IMR-90 (cell line): ENCODE measurements at regions not wholly inside any gene's neighbourhood (a gene's known extent, or its start where the extent isn't known, plus 50 kb on each side); places are given as distances from the start of the nearest gene placed in this dataset.

Source experiments
- ATAC-seq: fragments of 200-7000 bp; cut with Tn5 transposase; 2 replicates; pipeline ENCODE4 v1.9.1; 2020; ENCODE audit warnings: low read depth, mild to moderate bottlenecking, moderate library complexity
- BruUV-seq: library from RNA; stranded (reverse); fragments of 400-500 nt; replicated peaks from 2 replicates; lab custom pipeline; 2021; lab: Mats Ljungman, UMichigan
- CTCF ChIA-PET: fragments of 300-600 bp; formaldehyde crosslinking; extraction: SDS; loops from one replicate; lab custom pipeline; 2021; ENCODE audit warnings: antibody characterized with exemption; lab: Yijun Ruan, JAX
- POLR2A ChIA-PET: fragments of 300-600 bp; sonication (Branson Sonifier 250); formaldehyde crosslinking; loops from one replicate; lab custom pipeline; 2022; ENCODE audit warnings: antibody characterized with exemption; ENCODE audit not compliant: unreplicated experiment; lab: Charles Lee
- DNase-seq: peaks from one replicate; pipeline ENCODE4 v3.0.0; 2013
- H2AFZ ChIP-seq: replicated peaks from 2 replicates; pipeline ENCODE3; 2013; ENCODE audit warnings: low read length, mild to moderate bottlenecking; ENCODE audit not compliant: poor library complexity
- H2AK5ac ChIP-seq: 2 replicates; pipeline ENCODE4 v1.6.1; 2013; ENCODE audit warnings: low read depth, low read length, inconsistent platforms
- H2AK9ac ChIP-seq: replicated peaks from 2 replicates; pipeline ENCODE3; 2013; ENCODE audit warnings: mild to moderate bottlenecking, low read depth, low read length, moderate library complexity; ENCODE audit not compliant: poor library complexity
- H2BK120ac ChIP-seq: 2 replicates; pipeline ENCODE4 v1.6.1; 2013; ENCODE audit warnings: low read depth, low read length, inconsistent platforms
- H2BK15ac ChIP-seq: 3 replicates; pipeline ENCODE4 v1.6.1; 2013; ENCODE audit warnings: low read depth, low read length, inconsistent platforms
- H2BK20ac ChIP-seq: 2 replicates; pipeline ENCODE4 v1.6.1; 2013; ENCODE audit warnings: low read depth, mild to moderate bottlenecking, inconsistent platforms, low read length, moderate library complexity
- H2BK5ac ChIP-seq: 2 replicates; pipeline ENCODE4 v1.6.1; 2013; ENCODE audit warnings: mild to moderate bottlenecking, low read depth, low read length, inconsistent platforms; ENCODE audit not compliant: poor library complexity, severe bottlenecking
- H3K14ac ChIP-seq: replicated peaks from 2 replicates; pipeline ENCODE4 v1.6.1; 2013; ENCODE audit warnings: low read depth, low read length, inconsistent platforms
- H3K18ac ChIP-seq: 2 replicates; pipeline ENCODE4 v1.6.1; 2013; ENCODE audit warnings: low read depth, low read length, control low read depth
- H3K23ac ChIP-seq: 2 replicates; pipeline ENCODE4 v1.6.1; 2013; ENCODE audit warnings: low read depth, low read length, inconsistent platforms
- H3K27ac ChIP-seq: 2 replicates; pipeline ENCODE4 v1.5.1; 2013; ENCODE audit warnings: mild to moderate bottlenecking, control low read depth, low read length; ENCODE audit not compliant: insufficient read depth
- H3K27me3 ChIP-seq: 2 replicates; pipeline ENCODE4 v1.6.1; 2013; ENCODE audit warnings: low read length; ENCODE audit not compliant: control insufficient read depth, insufficient read depth
- H3K36me3 ChIP-seq: 2 replicates; pipeline ENCODE4 v1.6.1; 2013; ENCODE audit warnings: low read length, mixed read lengths; ENCODE audit not compliant: control insufficient read depth, insufficient read depth
- H3K4ac ChIP-seq: 2 replicates; pipeline ENCODE4 v1.6.1; 2013; ENCODE audit warnings: low read depth, low read length, inconsistent platforms
- H3K4me1 ChIP-seq: 2 replicates; pipeline ENCODE4 v1.6.1; 2013; ENCODE audit warnings: low read length, mixed read lengths; ENCODE audit not compliant: control insufficient read depth, insufficient read depth
- H3K4me2 ChIP-seq: 2 replicates; pipeline ENCODE4 v1.6.1; 2013; ENCODE audit warnings: low read depth, mild to moderate bottlenecking, control low read depth, low read length, moderate library complexity
- H3K4me3 ChIP-seq: 2 replicates; pipeline ENCODE4 v1.5.1; 2013; ENCODE audit warnings: low read depth, mild to moderate bottlenecking, control low read depth, low read length, moderate library complexity; ENCODE audit not compliant: insufficient read depth
- H3K56ac ChIP-seq: 2 replicates; pipeline ENCODE4 v1.6.1; 2013; ENCODE audit warnings: low read length, inconsistent platforms; ENCODE audit not compliant: insufficient read depth; ENCODE audit errors: extremely low read depth
- H3K79me1 ChIP-seq, 2 experiments: 2 replicates each; pipeline ENCODE4 v1.6.1; 2013; ENCODE audit warnings: low read length in 2 of 2, inconsistent platforms in 1 of 2, low read depth in 1 of 2
- H3K9ac ChIP-seq: 2 replicates; pipeline ENCODE4 v1.6.1; 2013; ENCODE audit warnings: low read depth, low read length, control low read depth
- H3K9me1 ChIP-seq: 2 replicates; pipeline ENCODE4 v1.6.1; 2013; ENCODE audit warnings: low read length, inconsistent platforms; ENCODE audit not compliant: insufficient read depth
- H3K9me3 ChIP-seq: 2 replicates; pipeline ENCODE4 v1.6.1; 2013; ENCODE audit warnings: low read length; ENCODE audit not compliant: control insufficient read depth, insufficient read depth
- H4K20me1 ChIP-seq: 2 replicates; pipeline ENCODE4 v1.6.1; 2013; ENCODE audit warnings: low read length, inconsistent platforms; ENCODE audit not compliant: insufficient read depth
- H4K5ac ChIP-seq: 2 replicates; pipeline ENCODE4 v1.6.1; 2013; ENCODE audit warnings: mild to moderate bottlenecking, low read depth, low read length, control low read depth
- H4K8ac ChIP-seq, 2 experiments: 2 replicates each; pipeline ENCODE4 v1.6.1; 2013; ENCODE audit warnings: low read depth in 2 of 2, low read length in 2 of 2, control low read depth in 1 of 2, inconsistent platforms in 1 of 2
- H4K91ac ChIP-seq: 2 replicates; pipeline ENCODE4 v1.6.1; 2013; ENCODE audit warnings: low read depth, low read length, inconsistent platforms; ENCODE audit not compliant: insufficient read depth
- BHLHE40 ChIP-seq: fragments of 150-350 bp; IDR thresholded peaks from 2 replicates; pipeline ENCODE4 v1.6.1; 2016; ENCODE audit warnings: mild to moderate bottlenecking, low read depth, low read length
- CEBPB ChIP-seq: IDR thresholded peaks from 2 replicates; pipeline ENCODE4 v1.6.1; 2012; ENCODE audit warnings: low read depth, low read length, improper control_type of control experiment
- CHD1 ChIP-seq: IDR thresholded peaks from 2 replicates; pipeline ENCODE4 v1.6.1; 2012; ENCODE audit warnings: low read depth, low read length, improper control_type of control experiment
- FOS ChIP-seq: fragments of 150-350 bp; IDR thresholded peaks from 2 replicates; pipeline ENCODE4 v1.6.1; 2016; ENCODE audit warnings: low read depth, low read length
- MAFK ChIP-seq: IDR thresholded peaks from 2 replicates; pipeline ENCODE4 v1.6.1; 2012; ENCODE audit warnings: low read depth, low read length, improper control_type of control experiment
- MAZ ChIP-seq: IDR thresholded peaks from 2 replicates; pipeline ENCODE4 v1.6.1; 2012; ENCODE audit warnings: low read depth, mild to moderate bottlenecking, low read length, improper control_type of control experiment, moderate library complexity, borderline replicate concordance
- MXI1 ChIP-seq: IDR thresholded peaks from 2 replicates; pipeline ENCODE4 v1.6.1; 2012; ENCODE audit warnings: low read depth, mild to moderate bottlenecking, low read length, moderate library complexity, borderline replicate concordance
- NFE2L2 ChIP-seq: fragments of 150-350 bp; IDR thresholded peaks from 2 replicates; pipeline ENCODE4 v1.6.1; 2016; ENCODE audit warnings: low read depth, mild to moderate bottlenecking, low read length
- POLR2A ChIP-seq: IDR thresholded peaks from 2 replicates; pipeline ENCODE4 v1.6.1; 2012; ENCODE audit warnings: mild to moderate bottlenecking, low read depth, low read length
- RAD21 ChIP-seq: IDR thresholded peaks from 2 replicates; pipeline ENCODE4 v1.6.1; 2012; ENCODE audit warnings: low read length, improper control_type of control experiment
- RCOR1 ChIP-seq: IDR thresholded peaks from 2 replicates; pipeline ENCODE4 v1.6.1; 2012; ENCODE audit warnings: mild to moderate bottlenecking, low read length, improper control_type of control experiment; ENCODE audit not compliant: insufficient replicate concordance
- RFX5 ChIP-seq: IDR thresholded peaks from 2 replicates; pipeline ENCODE4 v1.8.0; 2012; ENCODE audit warnings: low read depth, mild to moderate bottlenecking, low read length, moderate library complexity
- WGBS, 2 experiments: methylation state at CpG; one replicate each; pipeline versions ENCODE4 v1.1.5 to v1.1.7; 2013; ENCODE audit warnings: missing lambda C conversion rate in 2 of 2; ENCODE audit not compliant: insufficient read length in 1 of 2; ENCODE audit errors: extremely low coverage in 2 of 2; 5-methylcytosine and 5-hydroxymethylcytosine counted together
- dilution Hi-C: fragments of 300-500 bp; cut with HindIII; formaldehyde crosslinking; loops from one replicate; pipeline ENCODE4 v1.14.3; 2018; ENCODE audit warnings: low sequenced_read_pairs; ENCODE audit not compliant: unreplicated experiment
- in situ Hi-C: fragments of 300-500 bp; cut with MboI; formaldehyde crosslinking; loops from 3 replicates; pipeline ENCODE4 v1.14.3; 2019; ENCODE audit warnings: low sequenced_read_pairs, inconsistent platforms, mixed read lengths
- intact Hi-C: fragments of 100-400 bp; cut with micrococcal nuclease; formaldehyde crosslinking; loops from 2 replicates; pipeline ENCODE4 v1.10.0; 2022
- TF ChIP-seq, protein P1 (sequence below): fragments of 150-350 bp; IDR thresholded peaks from 2 replicates; pipeline ENCODE4 v1.6.1; 2016; ENCODE audit warnings: low read depth, mild to moderate bottlenecking, low read length, moderate library complexity, borderline replicate concordance
- TF ChIP-seq, protein P2 (sequence below): fragments of 150-350 bp; IDR thresholded peaks from 2 replicates; pipeline ENCODE4 v1.6.1; 2017; ENCODE audit warnings: mild to moderate bottlenecking, antibody characterized with exemption, low read length, low read depth
- TF ChIP-seq, protein P3 (sequence below): conservative IDR thresholded peaks from 2 replicates; pipeline ENCODE4 v1.5.1; 2012; ENCODE audit warnings: mild to moderate bottlenecking, low read depth, low read length, improper control_type of control experiment

DNA sequence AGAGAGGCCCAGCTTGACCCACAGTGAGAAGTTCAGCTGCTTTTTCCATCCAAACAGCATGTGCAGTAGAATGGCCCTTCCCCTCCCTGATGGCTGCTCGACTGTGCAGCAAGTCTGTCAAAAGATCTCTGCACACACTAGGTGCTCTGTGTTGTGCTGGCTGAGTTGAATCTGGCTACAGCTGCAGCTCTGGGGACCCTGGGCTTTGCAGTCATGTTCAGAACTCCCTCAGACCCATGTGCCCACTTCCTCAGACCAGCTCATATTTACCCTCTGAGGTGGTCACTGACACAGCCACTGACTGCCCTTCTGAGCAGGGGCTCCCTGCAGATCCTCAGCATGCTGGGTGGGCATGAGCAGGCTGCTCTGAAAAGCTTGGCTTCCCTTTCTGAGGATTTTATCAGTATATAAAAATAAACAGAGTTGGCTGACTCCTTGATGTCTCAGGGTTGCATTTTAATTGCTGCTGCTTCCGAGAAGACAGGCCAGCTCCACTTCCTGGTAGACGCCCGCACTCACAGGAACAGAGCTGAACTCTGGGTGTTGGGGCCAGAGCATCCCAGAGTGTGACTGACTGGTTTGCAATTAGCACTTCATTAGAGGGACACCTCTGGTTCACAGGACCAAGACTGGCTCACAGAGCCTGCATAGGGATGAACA lies 507.9 kb downstream of the RPS24 start:
- POLR2A ChIA-PET: no interaction called here
- peak overlapping the region; percentile 96 for H2AK5ac ChIP-seq
- BruUV-seq: no TSS peak
- H3K4ac ChIP-seq: peak overlapping the region; percentile 84
- peak overlapping the region; percentile 62 for H2AK9ac ChIP-seq
- no peaks in the 10 kb centered on the region for H3K9me3 ChIP-seq
- H3K27me3 ChIP-seq: peaks cover 3% of the 10 kb centered on the region; the same call in 1 of the 2 replicates
- 0% methylated on average over 2 of the region's 4 CpGs; no CpG with 5 or more reads in 1 of the 2 experiments for WGBS, 2 experiments
- peak overlapping the region; percentile 80 for H4K91ac ChIP-seq
- H3K9me1 ChIP-seq: peaks cover 25% of the 10 kb centered on the region
- peak overlapping the region; percentile 75 for H2BK20ac ChIP-seq
- H2BK5ac ChIP-seq: peak overlapping the region; percentile 30
- dilution Hi-C loops: no loop called here
- intact Hi-C loops: loop anchor here (1.0 kb wide), 1 partner anchor 238 kb away; no protein-coding TSS in a partner anchor
- peak overlapping the region; percentile 95 for H2BK120ac ChIP-seq
- ATAC-seq: peak; percentile 54
- peak overlapping the region; percentile 77; the same call in 2 of the 3 replicates for H2BK15ac ChIP-seq
- peak overlapping the region; percentile 74 to 79 for H4K8ac ChIP-seq
- CTCF ChIA-PET: interaction anchor here (0.6 to 1.1 kb wide), 2 partner anchors 25 to 384 kb away, joined by 3 read pairs; no protein-coding TSS in a partner anchor
- no peaks in the 10 kb centered on the region for H3K79me1 ChIP-seq
- H3K23ac ChIP-seq: peak overlapping the region; percentile 85
- peaks cover 36% of the 10 kb centered on the region for H3K4me1 ChIP-seq
- H3K4me2 ChIP-seq: peak overlapping the region; percentile 9
- H2AFZ ChIP-seq: peak overlapping the region; percentile 86
- H3K56ac ChIP-seq: no peak overlapping the region; the same call in 1 of the 2 replicates
- peak overlapping the region; percentile 74 for H3K27ac ChIP-seq
- no peaks in the 10 kb centered on the region for H3K36me3 ChIP-seq
- no peak overlapping the region for H3K4me3 ChIP-seq
- H3K14ac ChIP-seq: peak overlapping the region; percentile 87
- H3K9ac ChIP-seq: peak overlapping the region; percentile 36; the same call in 1 of the 2 replicates
- no peaks in the 10 kb centered on the region; the same call in 1 of the 2 replicates for H4K20me1 ChIP-seq
- H4K5ac ChIP-seq: peak overlapping the region; percentile 62
- peak overlapping the region; percentile 48 for H3K18ac ChIP-seq
- in situ Hi-C loops: no loop called here
- DNase-seq: peak; percentile 68
- TF ChIP-seq RCOR1: no peak
- no peak for TF ChIP-seq MAFK
- TF ChIP-seq FOS: peak; percentile 20; the same call in 1 of the 2 replicates
- TF ChIP-seq MXI1: no peak
- TF ChIP-seq CEBPB: no peak
- TF ChIP-seq POLR2A: no peak
- TF ChIP-seq, protein P1, sequence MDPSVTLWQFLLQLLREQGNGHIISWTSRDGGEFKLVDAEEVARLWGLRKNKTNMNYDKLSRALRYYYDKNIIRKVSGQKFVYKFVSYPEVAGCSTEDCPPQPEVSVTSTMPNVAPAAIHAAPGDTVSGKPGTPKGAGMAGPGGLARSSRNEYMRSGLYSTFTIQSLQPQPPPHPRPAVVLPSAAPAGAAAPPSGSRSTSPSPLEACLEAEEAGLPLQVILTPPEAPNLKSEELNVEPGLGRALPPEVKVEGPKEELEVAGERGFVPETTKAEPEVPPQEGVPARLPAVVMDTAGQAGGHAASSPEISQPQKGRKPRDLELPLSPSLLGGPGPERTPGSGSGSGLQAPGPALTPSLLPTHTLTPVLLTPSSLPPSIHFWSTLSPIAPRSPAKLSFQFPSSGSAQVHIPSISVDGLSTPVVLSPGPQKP: no peak
- no peak for TF ChIP-seq RFX5
- TF ChIP-seq MAZ: no peak
- no peak for TF ChIP-seq BHLHE40
- no peak for TF ChIP-seq RAD21
- TF ChIP-seq CHD1: no peak
- TF ChIP-seq NFE2L2: no peak
- TF ChIP-seq, protein P2, sequence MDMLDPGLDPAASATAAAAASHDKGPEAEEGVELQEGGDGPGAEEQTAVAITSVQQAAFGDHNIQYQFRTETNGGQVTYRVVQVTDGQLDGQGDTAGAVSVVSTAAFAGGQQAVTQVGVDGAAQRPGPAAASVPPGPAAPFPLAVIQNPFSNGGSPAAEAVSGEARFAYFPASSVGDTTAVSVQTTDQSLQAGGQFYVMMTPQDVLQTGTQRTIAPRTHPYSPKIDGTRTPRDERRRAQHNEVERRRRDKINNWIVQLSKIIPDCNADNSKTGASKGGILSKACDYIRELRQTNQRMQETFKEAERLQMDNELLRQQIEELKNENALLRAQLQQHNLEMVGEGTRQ: no peak
- TF ChIP-seq, protein P3, sequence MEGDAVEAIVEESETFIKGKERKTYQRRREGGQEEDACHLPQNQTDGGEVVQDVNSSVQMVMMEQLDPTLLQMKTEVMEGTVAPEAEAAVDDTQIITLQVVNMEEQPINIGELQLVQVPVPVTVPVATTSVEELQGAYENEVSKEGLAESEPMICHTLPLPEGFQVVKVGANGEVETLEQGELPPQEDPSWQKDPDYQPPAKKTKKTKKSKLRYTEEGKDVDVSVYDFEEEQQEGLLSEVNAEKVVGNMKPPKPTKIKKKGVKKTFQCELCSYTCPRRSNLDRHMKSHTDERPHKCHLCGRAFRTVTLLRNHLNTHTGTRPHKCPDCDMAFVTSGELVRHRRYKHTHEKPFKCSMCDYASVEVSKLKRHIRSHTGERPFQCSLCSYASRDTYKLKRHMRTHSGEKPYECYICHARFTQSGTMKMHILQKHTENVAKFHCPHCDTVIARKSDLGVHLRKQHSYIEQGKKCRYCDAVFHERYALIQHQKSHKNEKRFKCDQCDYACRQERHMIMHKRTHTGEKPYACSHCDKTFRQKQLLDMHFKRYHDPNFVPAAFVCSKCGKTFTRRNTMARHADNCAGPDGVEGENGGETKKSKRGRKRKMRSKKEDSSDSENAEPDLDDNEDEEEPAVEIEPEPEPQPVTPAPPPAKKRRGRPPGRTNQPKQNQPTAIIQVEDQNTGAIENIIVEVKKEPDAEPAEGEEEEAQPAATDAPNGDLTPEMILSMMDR: no peak
